Stimulated activated CD8-positive, alpha-beta memory T cell treated with anti-CD3 and anti-CD28 coated beads, Interleukin-2, amount 100 ng/mL, for 48 hours (primary cell): ENCODE measurements at regions not wholly inside any gene's neighbourhood (a gene's known extent, or its start where the extent isn't known, plus 50 kb on each side); places are given as distances from the start of the nearest gene placed in this dataset.

ENCODE experiments used
- DNase-seq, 2 donors: peaks; one replicate each; pipeline ENCODE4 v3.0.0-alpha.2; 2020; ENCODE audit warnings: low read depth in 2 of 2

DNA sequence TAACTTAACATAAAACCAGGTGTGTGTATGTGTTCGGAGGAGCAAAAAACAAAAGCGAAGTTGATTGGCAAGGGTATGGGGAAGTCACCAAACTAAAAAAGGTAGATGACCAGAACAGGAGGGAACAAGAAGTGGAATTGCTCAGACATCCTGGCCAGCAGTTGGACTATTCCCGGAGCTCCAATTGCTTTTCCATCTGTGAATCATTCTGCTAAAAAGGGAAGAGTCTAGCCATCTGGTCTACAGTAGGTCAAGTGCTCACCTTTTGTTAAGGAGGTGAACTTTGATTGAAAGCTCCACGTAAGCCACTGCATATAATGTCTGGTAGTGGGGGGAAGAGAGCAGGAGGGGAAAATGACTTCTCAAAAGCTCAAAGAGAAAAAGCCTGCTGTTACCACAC, 50.0 kb upstream of the BET1 start:
- no peak for DNase-seq

DNA sequence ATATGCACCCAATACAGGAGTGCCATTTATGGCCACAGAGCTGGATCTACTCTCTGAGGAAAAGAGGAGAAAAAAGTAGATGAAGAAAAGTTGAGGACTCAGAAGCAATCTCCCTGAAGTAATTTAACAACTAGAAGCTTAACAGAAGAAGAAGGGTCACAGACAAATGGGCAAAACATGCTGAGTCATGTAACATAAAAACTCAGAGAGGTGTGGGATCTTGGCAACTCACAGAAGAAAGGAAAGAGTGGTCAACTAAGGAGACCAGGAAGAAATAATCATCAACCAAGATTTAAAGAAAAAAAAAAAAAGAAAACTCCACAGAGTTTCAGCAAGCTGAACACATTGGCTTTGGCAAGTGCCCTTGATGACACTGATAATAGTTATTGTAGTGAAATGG, 51.8 kb upstream of the BET1 start:
- no peak for DNase-seq

DNA sequence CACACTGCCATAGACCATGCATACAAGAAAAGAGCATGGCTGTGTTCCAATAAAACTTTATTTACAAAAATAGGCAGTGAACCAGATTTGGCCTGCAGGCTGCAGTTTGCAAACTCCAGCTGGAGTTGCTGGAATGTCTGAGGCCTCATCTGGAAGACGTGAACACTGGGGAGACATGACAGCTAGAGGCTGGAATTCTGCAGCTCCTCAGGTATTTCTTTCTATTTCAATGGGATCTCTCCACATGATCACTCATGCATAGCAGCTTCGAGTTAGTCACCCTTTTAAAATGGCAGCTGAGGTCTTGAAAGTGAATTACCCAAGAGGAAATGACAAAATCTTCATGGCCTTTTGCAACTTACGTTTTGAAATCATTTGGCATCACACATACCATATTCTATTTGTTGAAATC, 52.6 kb upstream of the BET1 start:
- DNase-seq, result no peak

DNA sequence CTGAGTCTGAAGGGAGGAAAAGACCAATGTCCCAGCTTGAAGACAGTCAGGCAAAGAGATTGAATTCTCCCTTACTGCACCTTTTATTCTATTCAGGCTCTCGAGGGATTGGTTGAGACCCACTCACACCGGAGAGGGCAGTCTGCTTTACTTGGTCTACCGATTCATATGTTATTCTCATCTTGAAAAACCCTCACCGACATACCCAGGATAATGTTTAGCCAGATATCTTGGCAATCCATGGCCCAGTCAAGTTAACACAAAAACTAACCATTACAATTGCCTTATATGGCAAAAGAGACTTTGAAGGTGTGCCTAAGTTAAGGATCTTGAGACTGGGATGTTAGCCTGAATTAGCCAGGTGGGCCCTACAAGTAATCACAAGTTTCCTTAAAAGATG, 53.8 kb upstream of the BET1 start:
- DNase-seq, result no peak

DNA sequence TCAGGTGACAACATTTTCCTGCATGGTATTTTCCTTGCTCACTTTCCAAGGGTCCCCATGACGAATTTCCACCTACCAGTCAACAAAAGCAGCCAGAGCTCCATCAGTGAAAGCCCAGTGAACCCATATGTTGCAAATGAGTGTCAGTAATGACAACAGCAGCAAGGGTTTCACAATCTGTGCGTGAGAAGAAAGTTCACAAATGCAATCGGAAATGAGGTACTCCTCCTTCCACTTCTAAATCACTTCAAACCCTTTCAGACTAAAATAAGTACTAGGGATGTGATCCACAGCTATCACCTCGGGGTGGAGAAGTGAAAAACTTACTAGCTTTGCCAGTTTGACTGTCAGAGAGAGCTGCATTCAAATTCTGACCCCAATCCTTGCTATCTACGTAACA, 55.6 kb upstream of the BET1 start:
- DNase-seq, result no peak

DNA sequence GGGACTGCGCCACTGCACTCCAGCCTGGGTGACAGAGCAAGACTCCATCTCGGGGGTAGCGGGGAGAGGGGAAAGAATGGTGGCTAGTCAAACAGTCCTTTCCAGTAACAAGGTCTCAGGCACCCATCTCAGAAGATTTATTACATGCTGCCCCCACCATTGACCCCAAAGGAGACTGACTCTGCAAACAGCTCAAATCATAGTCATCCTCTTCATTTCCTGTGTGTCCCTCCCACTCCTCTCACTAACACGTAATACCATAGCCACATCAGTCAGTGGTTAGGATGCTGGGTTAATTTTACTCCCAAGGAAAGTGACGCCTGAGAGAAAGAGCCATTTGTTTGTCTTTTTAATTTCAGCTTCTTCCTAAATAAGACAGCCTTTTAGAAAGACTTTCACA, 56.6 kb upstream of the BET1 start:
- no peak for DNase-seq

DNA sequence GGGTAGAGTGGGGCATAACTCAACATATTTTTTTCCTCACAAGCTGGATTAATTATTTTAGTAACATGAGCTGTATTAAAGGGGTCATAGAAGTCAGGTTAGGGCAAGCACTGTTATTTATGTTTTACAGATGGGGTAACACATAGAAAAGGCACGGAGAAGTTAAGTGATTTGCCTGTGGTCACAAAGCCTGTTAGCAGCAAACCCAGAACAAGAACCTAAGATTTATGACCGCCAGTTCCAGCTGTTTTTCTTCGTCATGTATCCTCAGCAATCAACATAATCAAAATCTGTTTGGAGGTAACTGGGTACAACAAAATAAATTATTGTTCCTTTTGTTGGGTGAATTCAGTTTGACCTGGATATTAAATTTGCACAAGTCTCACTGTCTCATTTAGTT, 57.2 kb upstream of the BET1 start:
- DNase-seq, result no peak

DNA sequence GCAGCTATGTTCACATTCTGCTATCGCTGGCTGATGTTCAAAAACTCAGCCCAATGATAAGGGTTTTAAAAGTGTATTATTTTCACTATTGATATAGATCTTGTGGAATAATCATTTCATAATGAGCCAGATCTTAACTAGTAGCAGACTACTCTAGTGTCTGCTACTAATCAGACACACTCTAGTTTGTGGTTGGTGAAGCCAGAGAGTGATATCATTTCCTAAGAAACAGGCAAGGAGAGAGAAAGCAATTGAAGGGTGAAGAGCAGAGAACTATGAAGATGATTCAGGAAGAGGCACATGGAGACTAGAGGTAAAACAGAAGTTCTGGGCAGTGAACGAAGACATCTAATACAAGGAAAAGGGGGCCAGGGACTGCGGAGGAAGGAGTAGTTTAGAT, 58.2 kb upstream of the BET1 start:
- DNase-seq, result no peak

DNA sequence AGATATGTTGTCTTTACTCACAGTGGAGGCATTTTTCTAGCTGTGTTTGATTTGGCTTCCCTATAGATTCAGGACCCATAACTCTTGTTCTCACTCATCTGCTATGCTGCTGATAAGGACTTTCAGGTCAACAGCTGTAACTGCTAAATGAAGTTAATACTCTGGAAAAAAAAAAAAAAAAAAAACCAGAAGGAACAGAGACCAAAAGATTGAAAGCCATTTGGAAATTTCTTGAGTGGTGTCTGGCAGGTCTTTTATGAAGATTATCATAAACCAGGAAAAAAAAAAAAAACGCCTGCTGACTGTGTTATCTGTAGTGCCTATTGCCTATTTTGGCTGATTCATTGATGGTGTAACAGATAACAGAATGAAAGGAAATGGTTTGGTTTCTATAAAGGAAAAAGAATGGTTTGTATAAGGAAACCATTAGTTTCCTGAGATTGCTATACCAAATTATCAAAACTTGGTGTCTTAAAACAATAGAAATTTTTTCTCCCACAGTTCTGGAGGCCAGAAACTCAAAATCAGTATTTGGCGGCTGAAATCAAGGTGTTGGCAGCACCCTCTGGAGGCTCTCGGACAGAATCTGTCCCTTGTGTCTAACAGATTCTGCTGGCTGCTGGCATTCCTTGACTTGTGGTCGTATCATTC, 60.5 kb upstream of the BET1 start:
- DNase-seq, result no peak

DNA sequence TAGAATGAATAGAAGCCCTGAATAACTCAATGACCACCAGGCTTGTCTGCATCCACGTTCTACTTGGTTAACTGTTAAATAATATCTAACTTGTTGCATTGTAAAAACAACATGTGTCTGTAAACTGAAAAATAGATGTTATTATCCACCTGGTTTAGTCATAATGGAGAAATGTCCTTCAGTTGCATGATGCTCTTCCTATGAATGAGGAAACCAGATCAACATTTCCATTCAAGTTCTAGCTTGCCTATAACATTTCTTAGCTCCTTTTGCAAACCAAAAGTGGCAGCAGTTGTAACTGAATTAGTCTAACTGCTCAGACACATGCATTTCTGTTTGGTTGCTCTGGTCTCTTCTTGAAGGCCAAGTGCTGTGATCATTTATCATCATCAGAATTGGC, 62.9 kb upstream of the BET1 start:
- no peak for DNase-seq

DNA sequence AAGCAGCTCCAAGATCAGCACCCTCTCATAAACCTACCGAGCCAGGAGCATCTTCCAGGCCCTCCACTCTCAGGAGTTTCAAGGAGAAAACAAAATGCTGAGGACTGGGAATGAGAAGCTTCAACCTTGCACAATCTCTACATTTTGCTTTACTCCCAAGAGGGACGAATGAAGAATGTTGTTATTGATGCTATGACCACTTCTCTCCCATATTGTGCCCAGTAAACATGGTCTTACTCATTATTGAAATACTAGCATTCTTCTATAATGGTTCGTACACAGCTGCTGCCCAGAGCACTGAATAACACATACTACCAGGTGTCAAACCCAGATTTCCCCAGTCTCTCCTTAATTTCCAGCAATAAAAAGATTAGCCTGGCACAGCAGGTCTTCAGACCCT, 63.4 kb upstream of the BET1 start:
- DNase-seq, result no peak

DNA sequence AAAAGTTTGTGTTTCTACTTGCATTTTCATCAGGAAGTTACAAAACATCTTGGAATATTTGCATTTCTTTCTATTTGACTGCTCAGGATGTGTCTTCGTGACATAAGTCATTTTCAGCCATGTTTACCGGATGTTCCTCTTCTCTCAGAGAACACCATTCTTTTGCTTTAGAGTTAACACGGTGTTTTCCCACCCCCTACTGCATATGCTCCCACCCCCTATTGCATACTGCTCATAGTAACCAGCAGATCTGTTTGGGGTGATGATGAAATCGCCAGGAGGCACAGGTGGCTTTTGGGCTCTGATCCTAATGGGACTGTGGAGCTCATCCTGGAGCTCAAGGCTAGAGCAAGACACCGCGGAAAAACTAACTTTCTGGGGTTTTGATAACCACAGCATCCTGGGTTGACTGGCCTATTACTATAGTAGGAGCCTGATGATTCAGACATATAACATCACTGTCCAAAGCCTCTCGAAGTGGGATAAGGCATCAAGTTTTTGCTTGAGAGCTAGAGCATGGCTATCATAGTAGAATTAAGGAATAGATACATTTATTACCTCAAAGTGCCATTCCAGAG, 65.1 kb upstream of the BET1 start:
- DNase-seq, result no peak

DNA sequence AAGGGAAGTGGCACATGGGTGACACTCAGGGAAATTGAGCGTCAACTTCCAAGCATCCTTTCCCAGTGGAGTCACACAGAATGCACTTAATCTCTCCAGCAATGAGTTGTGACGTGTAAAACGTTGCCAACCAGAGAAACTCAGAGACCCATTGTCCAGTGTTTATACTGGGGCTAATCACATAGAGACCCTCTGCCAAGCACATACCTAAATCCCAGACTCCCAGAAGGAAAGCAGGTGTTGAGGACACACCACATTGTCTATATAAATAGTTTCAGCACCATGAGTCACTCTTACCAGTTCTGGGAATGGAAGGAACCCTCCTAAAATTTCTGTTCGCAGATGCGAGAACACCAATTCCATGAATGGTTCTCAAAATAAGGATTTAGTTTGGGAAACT, 76.4 kb upstream of the BET1 start:
- DNase-seq, result no peak

DNA sequence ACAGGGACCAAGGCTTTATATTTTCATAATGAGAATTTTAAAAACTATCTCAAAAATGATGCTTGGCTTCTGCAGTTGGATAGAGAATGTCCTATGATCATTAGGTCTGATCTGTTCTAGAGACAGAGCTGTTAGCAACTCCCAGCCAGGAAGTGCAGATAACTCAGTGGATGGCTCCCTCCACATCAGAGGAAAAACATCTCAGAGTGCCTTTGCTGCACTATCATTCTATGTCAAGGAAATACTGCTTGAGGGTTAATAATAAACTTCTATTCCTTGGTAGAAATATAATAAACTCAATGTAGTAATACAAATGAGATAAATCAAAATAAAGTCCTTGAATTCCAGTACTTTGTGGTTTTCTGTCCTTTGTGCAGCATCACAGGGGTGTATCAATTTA, 78.0 kb upstream of the BET1 start:
- no peak for DNase-seq

DNA sequence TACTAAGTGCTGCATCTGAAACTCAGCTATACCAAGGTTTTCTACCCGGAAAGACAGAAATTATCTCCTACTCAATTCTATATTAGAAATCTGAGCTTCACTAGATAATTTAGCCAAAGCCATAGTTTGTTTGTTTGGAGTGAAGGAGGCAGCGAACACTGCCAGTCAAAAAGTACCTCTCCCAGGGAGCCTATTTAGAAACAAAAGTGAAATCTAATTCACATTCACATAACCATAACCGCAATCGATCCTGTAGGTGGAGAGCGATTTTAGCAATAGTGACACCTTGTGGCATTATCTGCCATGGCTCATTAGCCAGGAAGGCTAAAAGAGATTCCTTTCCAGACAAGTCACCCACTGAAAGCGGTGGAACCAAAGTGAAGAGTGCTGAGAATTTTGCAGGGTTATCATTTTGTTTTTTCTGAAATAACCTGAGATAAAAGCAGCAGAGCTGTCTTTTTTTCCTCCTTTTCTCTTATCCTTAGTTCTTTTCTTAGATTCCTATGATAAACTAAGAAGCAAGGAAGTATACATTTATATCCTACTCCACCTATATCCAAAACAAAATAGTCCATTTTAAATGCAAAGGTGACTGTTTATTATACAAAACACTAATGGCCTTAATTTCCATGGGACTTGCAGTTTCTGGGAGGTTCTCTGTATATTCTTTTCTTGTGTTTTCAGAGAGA, 83.7 kb upstream of the BET1 start:
- DNase-seq, result peak in 1 of 2 donors; percentile 18

DNA sequence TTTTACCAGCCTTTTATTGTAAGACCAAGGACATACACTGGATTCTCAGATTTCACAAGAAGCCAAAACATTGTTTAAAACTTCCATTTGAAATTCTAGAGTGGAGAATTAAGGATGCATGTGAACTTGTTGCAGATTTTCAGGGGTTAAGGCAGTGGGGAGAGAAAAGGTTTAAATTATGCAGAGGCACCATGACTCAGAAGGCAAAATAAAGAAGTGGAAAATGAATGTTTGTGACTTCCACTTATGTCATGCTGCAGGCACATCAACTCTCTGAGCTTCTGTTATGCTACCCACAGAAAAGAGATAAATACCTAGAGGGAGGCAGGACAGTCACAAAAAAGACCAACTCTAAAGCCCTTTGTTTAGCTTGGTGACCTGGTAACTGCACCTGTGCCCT, 84.4 kb upstream of the BET1 start:
- DNase-seq, result no peak

DNA sequence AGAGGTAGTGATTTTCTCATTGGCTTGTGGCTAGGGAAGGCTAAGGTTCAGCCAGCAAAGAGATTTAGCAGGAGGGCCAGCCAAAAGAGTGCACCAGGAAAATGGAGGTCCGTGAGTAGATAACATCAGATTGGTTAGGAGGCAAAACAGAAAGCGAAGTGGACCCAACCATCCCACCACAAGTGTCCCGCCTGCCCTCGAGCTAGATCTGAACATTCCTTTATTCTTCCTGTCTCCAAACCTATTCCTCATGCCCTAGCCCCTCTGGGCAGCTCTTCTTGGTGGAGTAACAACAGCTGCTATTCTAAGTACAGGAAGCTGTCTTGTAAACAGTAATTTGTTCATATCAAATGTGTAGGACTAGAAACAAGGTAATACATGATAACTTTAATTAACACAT, 85.7 kb upstream of the BET1 start:
- no peak for DNase-seq

DNA sequence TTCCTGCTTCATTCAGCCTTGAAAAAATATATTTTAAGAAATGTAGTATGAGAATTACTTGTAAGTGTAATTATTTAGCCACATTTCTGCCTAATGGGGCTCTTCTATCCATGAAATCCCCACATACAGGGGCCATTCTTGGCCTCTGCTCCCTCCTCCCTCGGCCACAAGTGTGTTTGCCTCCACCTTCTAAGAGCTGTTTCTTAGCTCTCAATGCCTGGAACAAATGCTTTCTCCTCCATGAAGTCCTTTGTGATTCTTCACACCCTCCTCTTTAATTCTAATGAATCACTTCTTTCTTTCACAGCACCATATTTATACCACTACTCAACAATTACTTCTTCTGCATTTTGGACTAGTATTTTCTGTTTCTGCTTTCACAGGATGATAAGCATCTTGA, 88.8 kb upstream of the BET1 start:
- DNase-seq, result no peak

DNA sequence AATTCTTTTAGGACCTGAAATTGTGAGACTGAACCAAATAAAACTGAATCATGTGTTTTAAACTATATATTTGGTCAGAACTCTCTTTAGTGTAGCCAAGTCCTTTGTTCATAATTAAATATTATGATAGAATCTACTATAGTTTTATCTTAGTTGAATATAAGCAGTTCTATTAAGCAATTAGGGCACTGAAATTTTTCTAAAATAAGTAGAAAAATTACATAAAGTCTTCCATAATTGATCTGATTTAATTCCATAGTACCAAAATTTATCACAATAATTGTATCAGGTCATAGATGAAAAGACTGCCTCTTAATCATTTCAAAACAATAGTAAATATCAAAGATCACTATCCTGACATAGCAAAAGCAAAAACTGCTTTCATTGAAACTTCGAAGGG, 90.1 kb upstream of the BET1 start:
- no peak for DNase-seq

DNA sequence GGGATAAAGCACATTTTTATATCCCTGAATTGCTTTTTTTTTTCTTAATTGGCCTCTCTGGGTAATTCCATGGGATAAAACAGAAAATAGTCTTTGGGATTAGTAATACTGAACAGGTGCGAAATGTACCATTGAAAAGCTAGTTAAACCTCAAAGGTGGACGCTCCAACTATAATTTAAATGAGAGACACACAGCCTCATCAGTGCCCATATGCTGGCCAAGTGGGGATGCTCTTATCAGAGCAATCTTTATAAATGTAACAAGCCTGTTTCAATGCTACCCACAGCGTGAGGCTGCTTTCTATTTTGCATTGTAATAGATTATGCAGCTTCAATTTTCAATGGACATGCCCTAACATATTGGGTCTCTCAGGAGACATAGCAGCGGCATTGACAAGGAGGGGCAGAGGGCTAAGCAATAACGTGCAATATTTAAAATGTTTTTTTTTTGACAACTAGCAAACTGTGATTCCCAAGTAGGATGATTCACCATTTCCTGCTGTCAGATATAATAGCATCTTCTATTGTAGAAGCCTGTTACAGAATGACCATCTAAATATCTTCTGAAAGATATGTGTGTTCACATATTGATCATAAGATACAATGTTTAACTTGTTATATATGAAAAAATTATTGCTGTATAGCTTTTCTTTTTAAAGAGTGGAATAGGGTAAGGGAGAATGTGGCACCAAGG, 91.3 kb upstream of the BET1 start:
- DNase-seq, result no peak

DNA sequence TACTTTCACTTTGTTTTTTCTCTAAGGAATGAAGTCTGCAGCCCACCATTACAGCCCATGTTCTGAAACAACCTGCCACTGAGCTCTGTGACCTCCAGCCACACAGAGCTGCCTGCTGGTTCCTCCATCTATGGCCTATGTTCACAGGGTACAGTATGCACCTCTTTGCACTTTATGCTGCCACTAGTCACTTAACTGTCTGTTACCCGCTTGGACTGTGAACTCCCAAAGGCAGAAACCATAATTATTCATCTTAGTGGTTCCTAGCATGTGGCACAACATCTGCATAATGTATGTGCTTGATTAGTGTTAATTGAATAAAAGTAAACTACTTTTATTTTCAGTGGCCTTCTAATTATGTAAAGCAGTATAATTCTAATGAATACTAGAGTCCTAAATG, 95.5 kb upstream of the BET1 start:
- DNase-seq, result no peak

DNA sequence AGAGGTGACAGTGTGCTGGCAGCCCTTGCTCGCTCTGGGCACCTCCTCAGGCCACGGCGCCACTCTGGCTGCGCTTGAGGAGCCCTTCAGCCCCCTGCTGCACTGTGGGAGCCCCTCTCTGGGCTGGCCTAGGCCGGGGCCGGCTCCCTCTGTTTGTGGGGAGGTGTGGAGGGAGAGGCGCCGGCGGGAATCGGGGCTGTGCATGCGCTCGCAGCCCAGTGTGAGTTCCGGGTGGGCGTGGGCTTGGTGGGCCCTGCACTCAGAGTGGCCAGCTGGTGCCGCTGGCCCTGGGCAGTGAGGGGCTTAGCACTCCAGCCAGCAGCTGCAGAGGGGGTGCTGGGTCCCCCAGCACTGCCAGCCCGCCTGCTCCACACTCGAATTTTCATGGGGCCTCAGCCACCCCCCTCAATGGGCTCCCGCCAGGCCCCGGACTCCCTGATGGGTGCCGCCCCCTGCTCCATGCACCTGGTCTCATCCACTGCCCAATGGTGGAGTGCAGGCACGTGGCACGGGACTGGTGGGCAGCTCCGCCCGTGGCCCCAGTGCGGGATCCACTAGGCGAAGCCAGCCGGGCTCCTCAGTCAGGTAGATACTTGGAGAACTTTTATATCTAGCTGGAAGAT, 96.7 kb upstream of the BET1 start:
- no peak for DNase-seq

DNA sequence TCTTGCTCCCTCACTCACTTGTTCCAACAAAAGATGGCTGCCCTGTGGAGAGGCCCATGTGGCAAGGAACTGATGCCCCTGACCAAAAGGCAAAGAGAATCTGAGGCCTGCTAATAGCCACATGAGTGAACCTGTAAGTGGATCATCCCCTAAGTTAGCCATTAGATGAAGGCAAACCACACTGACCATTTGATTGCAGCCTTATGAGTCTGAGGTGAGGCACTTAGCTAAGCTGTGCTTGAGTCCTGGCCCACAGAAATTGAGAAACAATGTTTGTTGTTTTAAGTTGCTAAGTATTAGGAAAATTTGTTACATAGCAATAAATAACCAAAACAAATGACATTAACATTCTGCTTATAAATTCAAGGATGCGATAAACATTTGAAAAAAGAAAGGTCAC, 100.1 kb upstream of the BET1 start:
- DNase-seq, result no peak
